Caco-2 (cell line): ENCODE measurements at regions not wholly inside any gene's neighbourhood (a gene's known extent, or its start where the extent isn't known, plus 50 kb on each side); places are given as distances from the start of the nearest gene placed in this dataset.

Experiments used
- BruUV-seq: library from RNA; stranded (reverse); fragments of 400-500 nt; replicated peaks from 2 replicates; lab custom pipeline; 2021; lab: Mats Ljungman, UMichigan
- CTCF ChIA-PET: fragments of 300-600 bp; sonication (Branson Sonifier 250); formaldehyde crosslinking; loops from one replicate; lab custom pipeline; 2022; ENCODE audit warnings: antibody characterized with exemption; lab: Charles Lee
- POLR2A ChIA-PET: fragments of 300-600 bp; sonication (Branson Sonifier 250); formaldehyde crosslinking; loops from one replicate; lab custom pipeline; 2022; ENCODE audit warnings: antibody characterized with exemption; lab: Charles Lee
- DNase-seq, 2 experiments: peaks; one replicate each; pipeline versions ENCODE4 v3.0.0 to v3.0.0-alpha.2; 2020 to 2022
- H3K27me3 ChIP-seq: replicated peaks from 2 replicates; pipeline ENCODE4 v1.6.0; 2011; ENCODE audit warnings: low read length; ENCODE audit not compliant: control insufficient read depth, insufficient read depth
- H3K36me3 ChIP-seq: 2 replicates; pipeline ENCODE4 v1.5.1; 2011; ENCODE audit warnings: low read length; ENCODE audit not compliant: control insufficient read depth, insufficient read depth
- H3K4me1 ChIP-seq: fragments of 250-450 bp; sonication (Bioruptor Pico); 2 replicates; pipeline ENCODE4 v1.5.1; 2020; ENCODE audit warnings: mild to moderate bottlenecking
- H3K4me3 ChIP-seq: 2 replicates; pipeline ENCODE4 v1.5.1; 2011; ENCODE audit warnings: low read depth, mild to moderate bottlenecking, control low read depth, low read length
- H3K9me3 ChIP-seq: fragments of 250-450 bp; sonication (Bioruptor Pico); 2 replicates; pipeline ENCODE4 v1.5.1; 2020; ENCODE audit warnings: mild to moderate bottlenecking, moderate library complexity
- H3K27ac Mint-ChIP-seq: one replicate; pipeline ENCODE4 v1.8.0; 2022; ENCODE audit warnings: mixed read lengths; ENCODE audit not compliant: unreplicated experiment
- H3K27me3 Mint-ChIP-seq: one replicate; pipeline ENCODE4 v1.8.0; 2022; ENCODE audit warnings: mixed read lengths; ENCODE audit not compliant: insufficient read depth, unreplicated experiment
- H3K36me3 Mint-ChIP-seq: one replicate; pipeline ENCODE4 v1.8.0; 2022; ENCODE audit warnings: mild to moderate bottlenecking, mixed read lengths; ENCODE audit not compliant: insufficient read depth, unreplicated experiment
- H3K4me1 Mint-ChIP-seq: one replicate; pipeline ENCODE4 v1.8.0; 2022; ENCODE audit warnings: low read depth, mixed read lengths; ENCODE audit not compliant: unreplicated experiment
- H3K4me3 Mint-ChIP-seq: one replicate; pipeline ENCODE4 v1.8.0; 2022; ENCODE audit warnings: mild to moderate bottlenecking, moderate library complexity, mixed read lengths; ENCODE audit not compliant: unreplicated experiment
- H3K9me3 Mint-ChIP-seq: one replicate; pipeline ENCODE4 v1.8.0; 2022; ENCODE audit warnings: mixed read lengths; ENCODE audit not compliant: unreplicated experiment
- CTCF ChIP-seq, 2 experiments: fragments of 200-600 bp in 1 of 2; IDR thresholded peaks; 1 replicate in 1 of 2; 2 replicates in 1 of 2; pipeline versions ENCODE4 v1.5.1 to v1.8.0; 2011 to 2022; ENCODE audit warnings: antibody characterized with exemption in 1 of 2, control low read depth in 1 of 2, inconsistent platforms in 1 of 2, low read depth in 1 of 2, low read length in 1 of 2, mild to moderate bottlenecking in 1 of 2, moderate library complexity in 1 of 2; ENCODE audit not compliant: insufficient read depth in 1 of 2, severe bottlenecking in 1 of 2, unreplicated experiment in 1 of 2
- intact Hi-C: fragments of 100-400 bp; cut with micrococcal nuclease; formaldehyde crosslinking; loops from one replicate; pipeline ENCODE4 v1.10.0; 2022; ENCODE audit not compliant: unreplicated experiment

GRCh38 chr20:10924644-10925201 lies 250.9 kb upstream of the JAG1 start:
- Histone ChIP-seq H3K27me3 (no peaks in the 10 kb centered on the region), H3K4me1 (peaks cover 23% of the 10 kb centered on the region), H3K9me3 (no peaks in the 10 kb centered on the region), H3K4me3 (no peak overlapping the region), H3K36me3 (no peaks in the 10 kb centered on the region)
- DNase-seq: peak; percentile 26 to 43
- TF ChIP-seq CTCF (IDR thresholded peaks at IDR 0.05; ENCODE audit: insufficient read depth in 1 of 2, low read depth in 1 of 2, low read length in 1 of 2, severe bottlenecking in 1 of 2, unreplicated experiment in 1 of 2): no peak
- Mint-ChIP-seq H3K27ac (no peak overlapping the region), H3K9me3 (no peaks in the 10 kb centered on the region), H3K4me3 (no peak overlapping the region), H3K4me1 (peaks cover 11% of the 10 kb centered on the region), H3K36me3 (no peaks in the 10 kb centered on the region), H3K27me3 (no peaks in the 10 kb centered on the region)
- ChIA-PET CTCF (interaction anchor here (0.5 to 0.6 kb wide), 2 partner anchors 118 to 193 kb away, joined by 4 to 5 read pairs; no protein-coding TSS in a partner anchor), POLR2A (interaction anchor here (0.6 kb wide), 1 partner anchor 612 kb away, joined by 8 read pairs; no protein-coding TSS in a partner anchor)
- intact Hi-C loops: no loop called here
- no TSS peak for BruUV-seq

- CTCF ChIA-PET: no interaction called here
- H3K9me3 Mint-ChIP-seq: no peaks in the 10 kb centered on the region
- H3K4me3 Mint-ChIP-seq: no peak overlapping the region
- no peaks in the 10 kb centered on the region for H3K27me3 Mint-ChIP-seq
- H3K36me3 ChIP-seq: no peaks in the 10 kb centered on the region
- H3K4me1 Mint-ChIP-seq: peaks cover 11% of the 10 kb centered on the region
- H3K27me3 ChIP-seq: no peaks in the 10 kb centered on the region
- no peak overlapping the region for H3K4me3 ChIP-seq
- BruUV-seq: no TSS peak
- H3K4me1 ChIP-seq: peaks cover 23% of the 10 kb centered on the region
- intact Hi-C loops: no loop called here
- no peak overlapping the region for H3K27ac Mint-ChIP-seq
- DNase-seq: no peak
- TF ChIP-seq CTCF (IDR thresholded peaks at IDR 0.05; ENCODE audit: insufficient read depth in 1 of 2, low read depth in 1 of 2, low read length in 1 of 2, severe bottlenecking in 1 of 2, unreplicated experiment in 1 of 2): no peak
- POLR2A ChIA-PET: no interaction called here
- no peaks in the 10 kb centered on the region for H3K9me3 ChIP-seq
- no peaks in the 10 kb centered on the region for H3K36me3 Mint-ChIP-seq
These were observed 252.0 kb upstream of the JAG1 start for GRCh38 chr20:10925767-10926166.

DNA sequence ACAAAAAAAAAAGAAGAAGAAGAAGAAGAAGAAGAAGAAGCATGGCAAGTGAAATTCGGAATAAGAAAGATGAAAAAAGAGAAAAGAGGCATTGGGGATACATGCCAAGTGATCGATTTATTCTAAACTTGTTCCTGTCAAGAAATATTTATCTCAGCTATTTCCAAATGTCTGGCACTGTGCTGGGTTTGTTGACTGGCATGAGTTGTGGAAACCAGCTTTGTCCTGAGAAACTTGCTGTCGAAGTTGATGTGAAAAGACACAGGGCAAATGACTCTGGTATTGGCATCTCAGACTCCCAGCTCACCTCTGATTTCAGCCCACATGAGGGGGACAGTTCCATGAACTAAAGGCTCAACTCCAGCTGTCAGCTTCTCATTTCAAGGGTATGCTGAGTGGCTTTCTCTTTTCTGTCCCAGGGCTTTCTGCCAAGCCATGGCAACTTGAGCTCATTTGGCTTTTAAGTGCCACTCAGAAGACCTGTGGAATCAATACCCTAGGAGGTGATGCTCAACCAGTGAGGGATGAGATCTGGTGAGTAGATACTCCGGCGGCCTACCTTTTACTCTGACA lies 253.3 kb upstream of the JAG1 start:
- H3K36me3 ChIP-seq: no peaks in the 10 kb centered on the region

More for the DNA sequence above, 253.3 kb upstream of the JAG1 start:
- H3K4me3 Mint-ChIP-seq: no peak overlapping the region
- H3K9me3 Mint-ChIP-seq: peaks cover 6% of the 10 kb centered on the region
- H3K27ac Mint-ChIP-seq: no peak overlapping the region
- intact Hi-C loops: no loop called here
- Histone ChIP-seq H3K4me3 (no peak overlapping the region), H3K9me3 (no peaks in the 10 kb centered on the region), H3K4me1 (peaks cover 23% of the 10 kb centered on the region), H3K27me3 (no peaks in the 10 kb centered on the region)
- peaks cover 11% of the 10 kb centered on the region for H3K4me1 Mint-ChIP-seq
- no peak for TF ChIP-seq CTCF (IDR thresholded peaks at IDR 0.05; ENCODE audit: insufficient read depth in 1 of 2, low read depth in 1 of 2, low read length in 1 of 2, severe bottlenecking in 1 of 2, unreplicated experiment in 1 of 2)
- no TSS peak for BruUV-seq
- no peak for DNase-seq
- no peaks in the 10 kb centered on the region for H3K36me3 Mint-ChIP-seq
- ChIA-PET CTCF (no interaction called here), POLR2A (no interaction called here)
- no peaks in the 10 kb centered on the region for H3K27me3 Mint-ChIP-seq
